Skeletal muscle satellite cell (primary cell): ENCODE measurements at regions not wholly inside any gene's neighbourhood (a gene's known extent, or its start where the extent isn't known, plus 50 kb on each side); places are given as distances from the start of the nearest gene placed in this dataset.

Experiments
- H3K27me3 ChIP-seq: 2 replicates; pipeline ENCODE4 v1.7.0; 2013; ENCODE audit warnings: low read length; ENCODE audit not compliant: control insufficient read depth, insufficient read depth
- H3K36me3 ChIP-seq: 2 replicates; pipeline ENCODE4 v1.7.0; 2013; ENCODE audit warnings: mild to moderate bottlenecking, control low read depth, low read length; ENCODE audit not compliant: insufficient read depth
- H3K4me1 ChIP-seq: 2 replicates; pipeline ENCODE4 v1.7.0; 2013; ENCODE audit warnings: low read length; ENCODE audit not compliant: control insufficient read depth, insufficient read depth
- H3K4me2 ChIP-seq: 2 replicates; pipeline ENCODE4 v1.7.0; 2013; ENCODE audit warnings: mild to moderate bottlenecking, low read length
- H3K4me3 ChIP-seq: 2 replicates; pipeline ENCODE4 v1.7.0; 2013; ENCODE audit warnings: low read length
- H3K9ac ChIP-seq: 2 replicates; pipeline ENCODE4 v1.7.0; 2013; ENCODE audit warnings: mild to moderate bottlenecking, low read depth, low read length, moderate library complexity
- H3K9me3 ChIP-seq: replicated peaks from 2 replicates; pipeline ENCODE4 v1.7.0; 2013; ENCODE audit warnings: mild to moderate bottlenecking, control low read depth, low read length

DNA sequence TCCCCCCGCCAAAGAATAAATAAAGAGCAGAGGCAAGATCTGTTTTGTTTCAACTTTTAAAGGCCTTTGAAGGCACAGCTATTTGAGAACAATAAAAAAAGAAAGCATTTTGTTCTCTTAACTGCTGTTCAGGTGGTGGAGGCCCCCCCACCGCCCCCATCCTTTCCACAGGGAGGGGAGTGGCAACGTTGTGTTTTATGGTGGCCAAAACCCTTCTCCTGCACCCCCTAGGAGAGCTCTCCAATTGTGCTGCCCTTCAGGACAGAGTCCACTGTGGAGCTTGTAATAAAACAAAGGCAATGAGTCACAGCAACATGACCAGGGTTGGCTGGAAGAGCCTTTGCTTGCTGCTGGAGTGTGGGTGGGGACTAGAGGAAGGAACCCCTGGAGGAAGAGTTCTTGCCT is 987.9 kb downstream of the KCNMA1 start:
- H3K4me1 ChIP-seq: peaks cover 9% of the 10 kb centered on the region
- H3K36me3 ChIP-seq: no peaks in the 10 kb centered on the region

DNA sequence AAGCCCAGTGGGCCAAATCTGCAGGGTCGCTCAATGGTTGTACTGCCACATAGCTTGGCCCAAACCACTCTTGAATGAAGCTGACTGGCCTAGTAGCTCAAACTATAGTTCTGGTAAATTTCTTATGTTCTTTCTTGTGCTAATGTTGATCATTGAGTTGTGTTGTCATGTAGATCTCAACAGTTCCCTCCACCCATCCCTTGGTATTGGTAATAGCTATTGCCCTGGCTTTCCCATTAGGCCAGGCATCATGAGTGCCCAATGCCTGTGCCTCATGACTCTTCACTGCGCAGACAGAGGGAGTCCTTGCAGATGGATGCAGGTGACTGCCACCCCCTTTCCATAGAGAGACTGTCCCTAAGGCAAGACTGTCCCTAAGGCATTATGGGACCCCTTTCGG is 988.4 kb downstream of the KCNMA1 start:
- Histone ChIP-seq H3K4me2 (no peak overlapping the region), H3K27me3 (peaks cover under 1% of the 10 kb centered on the region), H3K4me3 (no peak overlapping the region), H3K9me3 (no peaks in the 10 kb centered on the region), H3K4me1 (peaks cover 9% of the 10 kb centered on the region), H3K9ac (no peak overlapping the region), H3K36me3 (no peaks in the 10 kb centered on the region)

More for the DNA sequence above, 987.9 kb downstream of the KCNMA1 start:
- H3K9ac ChIP-seq: no peak overlapping the region
- H3K27me3 ChIP-seq: no peaks in the 10 kb centered on the region
- no peak overlapping the region for H3K4me2 ChIP-seq
- no peaks in the 10 kb centered on the region for H3K9me3 ChIP-seq
- H3K4me3 ChIP-seq: no peak overlapping the region

DNA sequence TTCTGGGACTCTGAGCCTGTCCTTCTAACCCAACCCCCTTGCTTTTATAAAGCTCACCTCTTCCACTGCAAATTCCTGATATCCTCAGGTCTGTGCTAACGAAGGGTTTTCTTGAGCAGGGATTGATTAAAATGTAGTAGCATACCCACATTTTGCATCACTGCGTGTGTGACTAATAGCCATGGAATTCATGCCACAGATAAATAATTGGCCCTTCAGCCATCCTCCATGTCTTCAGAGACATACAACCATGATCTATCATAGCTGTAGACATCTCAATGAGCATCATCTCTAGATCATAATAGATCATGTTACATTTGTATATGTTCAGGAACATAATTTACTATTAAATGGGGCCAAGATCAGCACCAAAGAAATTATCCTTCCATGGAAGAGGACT is 990.3 kb downstream of the KCNMA1 start:
- H3K4me2 ChIP-seq: no peak overlapping the region
- peaks cover 9% of the 10 kb centered on the region for H3K4me1 ChIP-seq
- no peak overlapping the region for H3K9ac ChIP-seq

DNA sequence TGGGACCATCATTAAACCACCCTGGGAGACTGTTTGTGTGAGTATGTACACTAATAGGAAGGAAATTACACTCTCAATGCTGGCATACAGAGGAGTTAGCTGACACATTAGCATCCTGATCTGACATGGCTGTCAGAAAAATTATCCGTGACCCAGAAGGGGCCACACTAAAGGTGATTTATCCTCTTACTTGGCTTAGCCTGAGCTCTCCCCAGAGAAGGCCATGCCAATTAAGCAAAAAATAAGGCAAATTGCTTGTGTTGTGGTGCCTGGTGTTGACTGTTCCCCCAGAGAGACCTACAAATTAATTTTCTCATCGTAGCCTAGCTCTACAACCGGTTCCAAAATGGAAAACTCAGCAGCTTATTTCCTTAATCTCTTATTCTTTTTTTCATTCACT is 992.3 kb downstream of the KCNMA1 start:
- Histone ChIP-seq H3K36me3 (no peaks in the 10 kb centered on the region), H3K9me3 (no peaks in the 10 kb centered on the region), H3K4me3 (no peak overlapping the region), H3K27me3 (peaks cover 3% of the 10 kb centered on the region), H3K4me2 (no peak overlapping the region), H3K9ac (no peak overlapping the region), H3K4me1 (peaks cover 9% of the 10 kb centered on the region)

More for the DNA sequence above, 990.3 kb downstream of the KCNMA1 start:
- H3K36me3 ChIP-seq: no peaks in the 10 kb centered on the region
- no peaks in the 10 kb centered on the region for H3K9me3 ChIP-seq
- H3K27me3 ChIP-seq: peaks cover 3% of the 10 kb centered on the region
- no peak overlapping the region for H3K4me3 ChIP-seq

DNA sequence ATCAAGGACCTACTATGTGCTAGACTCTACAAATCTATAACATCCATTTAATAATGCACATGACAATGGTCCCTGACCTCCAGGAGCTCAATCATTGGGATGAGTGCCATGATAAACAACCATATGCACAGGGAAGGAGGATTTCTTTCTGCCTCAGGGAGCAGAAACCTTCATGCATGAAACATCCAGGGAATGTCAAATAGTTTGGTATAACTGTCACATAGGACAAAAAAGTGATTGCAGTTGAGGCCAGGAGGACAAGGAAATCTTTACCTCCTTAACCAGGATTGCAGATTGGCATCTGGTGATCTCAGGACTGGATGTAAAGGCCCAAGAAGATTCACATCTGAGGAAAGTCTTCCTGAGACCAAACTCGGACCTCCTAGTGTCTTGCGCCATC is 993.1 kb downstream of the KCNMA1 start:
- Histone ChIP-seq H3K4me2 (no peak overlapping the region), H3K27me3 (peaks cover 3% of the 10 kb centered on the region), H3K9me3 (no peaks in the 10 kb centered on the region), H3K36me3 (no peaks in the 10 kb centered on the region), H3K4me3 (no peak overlapping the region), H3K9ac (no peak overlapping the region), H3K4me1 (peaks cover 2% of the 10 kb centered on the region)

DNA sequence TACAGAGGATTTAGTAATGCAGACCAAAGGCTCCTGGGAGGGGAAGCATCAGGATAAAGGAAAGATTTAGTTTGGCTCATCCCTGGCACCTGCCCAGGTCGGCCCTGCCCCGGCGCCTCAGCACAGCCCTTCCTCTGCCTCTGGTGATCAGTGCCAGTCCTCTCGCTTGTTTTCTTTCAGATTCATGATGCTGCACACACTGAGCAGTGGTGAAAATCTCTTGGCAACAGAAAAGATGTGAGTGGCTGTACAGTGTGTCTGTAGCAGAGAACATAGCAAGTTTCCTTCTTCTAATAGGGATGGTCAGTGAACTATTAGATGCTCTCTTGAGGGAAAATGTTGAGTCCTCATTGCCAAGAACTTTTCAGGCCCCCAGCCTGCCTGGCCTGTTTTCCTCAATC is 994.1 kb downstream of the KCNMA1 start:
- Histone ChIP-seq H3K4me2 (no peak overlapping the region), H3K9ac (no peak overlapping the region), H3K9me3 (no peaks in the 10 kb centered on the region), H3K4me1 (no peaks in the 10 kb centered on the region), H3K4me3 (no peak overlapping the region), H3K36me3 (no peaks in the 10 kb centered on the region), H3K27me3 (peaks cover 3% of the 10 kb centered on the region)

DNA sequence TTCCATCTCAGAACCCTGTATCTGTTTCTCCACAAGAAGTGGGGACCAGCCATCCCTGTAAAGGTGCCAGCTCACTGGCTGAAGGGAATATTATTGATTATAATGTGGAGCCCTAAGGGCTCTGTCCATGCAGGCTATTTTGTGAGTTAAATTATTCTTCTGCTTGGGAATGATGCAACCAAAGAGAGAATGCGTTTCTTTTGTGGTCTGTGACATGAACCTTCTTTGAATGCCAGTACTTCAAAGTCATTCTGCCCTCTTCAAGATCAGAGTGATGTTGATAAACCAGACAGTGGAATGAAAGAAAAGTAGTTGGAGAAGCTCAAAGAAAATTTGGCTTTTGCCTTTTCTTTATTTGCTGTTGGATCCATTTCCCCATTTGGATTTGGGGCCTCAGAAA is 995.2 kb downstream of the KCNMA1 start:
- Histone ChIP-seq H3K4me1 (no peaks in the 10 kb centered on the region), H3K4me2 (no peak overlapping the region), H3K27me3 (peaks cover 3% of the 10 kb centered on the region), H3K9me3 (no peaks in the 10 kb centered on the region), H3K36me3 (no peaks in the 10 kb centered on the region), H3K4me3 (no peak overlapping the region), H3K9ac (no peak overlapping the region)

DNA sequence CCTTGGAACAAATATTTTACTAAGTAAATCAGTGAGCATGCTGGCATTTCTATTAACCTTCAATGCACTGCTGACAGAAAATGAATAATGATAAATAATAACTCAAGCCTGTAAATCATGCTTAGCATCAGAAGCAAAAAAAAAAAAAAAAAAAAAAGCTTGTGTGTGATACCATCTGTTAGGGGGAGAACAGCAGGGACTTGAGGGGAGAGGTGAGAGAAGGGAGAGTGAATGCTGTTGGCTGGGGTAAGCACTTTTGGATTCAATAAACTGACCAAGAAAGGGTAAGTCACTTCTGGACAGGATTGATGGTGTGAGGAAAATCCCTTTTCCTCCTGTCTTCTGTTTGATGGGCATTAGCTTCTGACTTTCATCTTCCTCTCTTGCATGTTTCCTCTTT is 996.4 kb downstream of the KCNMA1 start:
- Histone ChIP-seq H3K4me1 (no peaks in the 10 kb centered on the region), H3K4me2 (no peak overlapping the region), H3K27me3 (peaks cover 3% of the 10 kb centered on the region), H3K4me3 (no peak overlapping the region), H3K9me3 (no peaks in the 10 kb centered on the region), H3K36me3 (no peaks in the 10 kb centered on the region), H3K9ac (no peak overlapping the region)

DNA sequence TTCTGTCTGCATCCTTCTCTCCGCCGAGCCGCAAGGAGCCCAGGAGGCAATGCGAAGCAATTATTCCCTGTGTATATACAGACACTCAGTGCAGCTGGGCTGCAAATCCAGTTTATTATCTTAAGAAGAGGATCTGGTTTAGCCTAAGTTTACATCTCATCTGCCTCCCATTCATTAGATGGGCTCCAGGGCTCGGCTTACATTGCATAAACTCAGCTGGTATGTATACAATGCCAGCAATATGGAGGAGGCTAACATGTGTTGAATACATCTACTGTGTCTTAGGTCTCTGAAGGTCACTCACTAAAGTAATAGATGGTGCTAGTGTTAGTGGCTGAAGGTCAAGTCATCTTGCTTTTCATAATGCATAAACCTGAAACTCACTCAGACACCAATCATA is 996.8 kb downstream of the KCNMA1 start:
- H3K27me3 ChIP-seq: peaks cover 3% of the 10 kb centered on the region
- no peaks in the 10 kb centered on the region for H3K9me3 ChIP-seq
- no peak overlapping the region for H3K4me2 ChIP-seq
- H3K9ac ChIP-seq: no peak overlapping the region
- no peak overlapping the region for H3K4me3 ChIP-seq
- H3K36me3 ChIP-seq: no peaks in the 10 kb centered on the region
- no peaks in the 10 kb centered on the region for H3K4me1 ChIP-seq

DNA sequence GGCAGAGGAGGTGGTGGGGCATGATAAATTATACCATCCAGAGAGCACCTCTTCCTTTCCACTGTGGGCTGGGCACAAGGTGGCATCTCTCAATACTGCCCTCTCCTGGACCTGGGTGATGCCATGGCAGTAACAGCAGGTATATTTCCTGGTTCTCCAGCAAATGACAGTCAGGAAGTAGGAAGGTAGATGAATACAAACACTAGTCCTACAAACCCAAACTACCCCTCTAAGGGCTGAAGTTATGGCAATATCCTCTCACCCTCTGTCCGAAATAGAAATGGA is 1004.9 kb downstream of the KCNMA1 start:
- Histone ChIP-seq H3K36me3 (no peaks in the 10 kb centered on the region), H3K27me3 (peaks cover 6% of the 10 kb centered on the region), H3K4me3 (no peak overlapping the region), H3K9ac (no peak overlapping the region), H3K4me1 (peaks cover 6% of the 10 kb centered on the region), H3K9me3 (no peaks in the 10 kb centered on the region), H3K4me2 (peak overlapping the region; percentile 69)

DNA sequence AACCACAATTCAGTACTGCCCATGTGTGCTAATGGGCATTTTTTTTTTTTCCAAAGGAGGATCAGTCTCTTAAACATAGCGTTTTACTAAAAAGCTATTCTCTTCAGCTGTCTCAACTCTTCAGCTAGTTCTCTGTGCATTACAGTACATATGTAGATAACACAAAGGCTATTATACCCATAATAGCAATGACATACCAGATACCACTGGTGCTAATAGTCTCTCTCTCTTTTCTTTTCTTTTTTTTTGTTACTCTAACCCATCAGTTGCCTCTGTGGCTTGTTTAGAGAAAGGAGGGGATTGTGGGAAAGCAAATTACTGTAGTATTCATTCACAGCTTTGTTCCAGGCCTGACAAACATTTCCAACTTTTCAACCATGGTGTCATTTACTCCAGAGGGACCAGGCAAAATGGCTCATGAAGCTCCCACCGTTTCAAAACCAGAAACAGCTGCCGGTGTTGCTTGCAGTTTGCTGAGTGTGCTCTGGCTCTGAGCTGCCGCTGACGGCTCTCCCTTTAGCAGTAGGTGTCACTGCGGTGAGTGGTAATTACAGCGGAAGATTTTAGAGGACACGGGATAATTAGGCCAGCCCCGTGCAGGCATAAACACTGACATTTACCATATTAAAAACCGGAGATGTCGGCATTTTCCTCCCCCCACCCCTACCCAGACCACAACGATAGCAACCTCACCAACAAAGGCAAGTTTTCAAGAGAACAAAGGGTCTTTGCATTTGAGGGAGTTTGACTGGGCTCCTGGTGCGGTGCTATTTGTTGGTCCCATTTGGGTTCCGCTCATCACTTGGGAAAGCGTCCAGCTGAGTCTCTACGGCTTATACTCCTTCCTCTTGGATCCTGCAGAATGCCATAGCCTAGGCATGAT is 1005.5 kb downstream of the KCNMA1 start:
- H3K27me3 ChIP-seq: peaks cover 6% of the 10 kb centered on the region
- H3K4me2 ChIP-seq: peak overlapping the region; percentile 69
- no peak overlapping the region for H3K4me3 ChIP-seq
- no peaks in the 10 kb centered on the region for H3K9me3 ChIP-seq
- H3K4me1 ChIP-seq: peaks cover 6% of the 10 kb centered on the region
- no peak overlapping the region for H3K9ac ChIP-seq
- no peaks in the 10 kb centered on the region for H3K36me3 ChIP-seq

DNA sequence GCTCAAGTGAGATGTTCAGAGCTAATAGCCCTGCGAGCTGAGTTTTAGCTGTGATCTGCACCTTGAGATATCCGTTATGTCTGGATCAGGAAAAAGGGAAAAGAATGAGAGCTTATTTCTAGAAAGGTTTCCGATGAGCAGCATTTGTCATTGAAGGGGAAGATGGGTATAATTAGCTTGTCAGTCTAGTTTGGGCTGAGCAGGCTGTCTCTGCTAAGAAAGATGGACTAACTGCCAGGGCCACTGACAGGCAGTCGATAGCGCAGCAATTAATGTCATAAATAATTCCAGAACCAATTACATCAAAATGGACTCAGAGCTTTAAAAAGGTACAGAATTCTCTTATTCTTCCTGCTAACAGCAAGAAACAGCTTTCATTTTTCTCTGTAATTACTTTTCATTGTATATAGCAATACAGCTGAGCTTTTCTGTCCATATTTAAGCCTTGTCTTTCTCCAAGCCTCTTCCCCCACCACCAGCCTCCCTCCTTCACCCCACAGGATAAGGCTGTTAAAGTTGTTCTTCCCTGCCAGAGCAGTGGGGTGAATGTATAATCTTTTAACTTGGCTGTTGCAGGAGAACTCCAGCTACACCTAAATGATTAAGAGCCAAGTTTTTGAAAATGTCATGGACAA is 1006.5 kb downstream of the KCNMA1 start:
- peaks cover 6% of the 10 kb centered on the region for H3K27me3 ChIP-seq
- H3K4me1 ChIP-seq: peaks cover 6% of the 10 kb centered on the region
- no peaks in the 10 kb centered on the region for H3K9me3 ChIP-seq
- H3K9ac ChIP-seq: no peak overlapping the region
- H3K4me2 ChIP-seq: no peak overlapping the region
- no peaks in the 10 kb centered on the region for H3K36me3 ChIP-seq
- H3K4me3 ChIP-seq: no peak overlapping the region
